ENCODE measurements at regions not wholly inside any gene's neighbourhood (a gene's known extent, or its start where the extent isn't known, plus 50 kb on each side); places are given as distances from the start of the nearest gene placed in this dataset.

DNA sequence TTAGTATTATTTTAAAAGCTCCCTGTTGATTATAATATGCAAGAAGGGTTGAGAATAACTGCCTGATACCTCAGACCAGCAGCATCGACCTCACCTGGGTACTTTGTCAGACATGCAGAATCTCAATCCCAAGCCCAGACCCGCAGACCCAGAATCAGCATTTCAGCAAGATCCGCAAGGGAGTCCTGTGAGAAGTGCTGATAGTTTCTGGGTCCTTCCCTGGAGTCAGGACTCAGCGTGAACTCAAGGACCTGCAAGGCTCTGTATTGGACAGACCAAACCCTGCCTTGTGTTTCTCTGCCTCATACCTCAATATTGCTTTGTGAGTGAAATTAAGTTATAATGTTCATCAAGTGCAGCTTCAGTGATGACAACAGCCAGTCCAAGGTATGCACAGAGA lies 149.5 kb upstream of the NPY start:
- in situ Hi-C loops (cut with HindIII; ENCODE audit: low sequenced_read_pairs): no loop called here
- DNase-seq (ENCODE audit: low read depth, low spot score): no peak
- no peak overlapping the region for H3K4me3 ChIP-seq (ENCODE audit: low read depth, low read length)
- no peak for TF ChIP-seq CTCF (IDR thresholded peaks at IDR 0.05; ENCODE audit: low read depth, low read length)

DNA sequence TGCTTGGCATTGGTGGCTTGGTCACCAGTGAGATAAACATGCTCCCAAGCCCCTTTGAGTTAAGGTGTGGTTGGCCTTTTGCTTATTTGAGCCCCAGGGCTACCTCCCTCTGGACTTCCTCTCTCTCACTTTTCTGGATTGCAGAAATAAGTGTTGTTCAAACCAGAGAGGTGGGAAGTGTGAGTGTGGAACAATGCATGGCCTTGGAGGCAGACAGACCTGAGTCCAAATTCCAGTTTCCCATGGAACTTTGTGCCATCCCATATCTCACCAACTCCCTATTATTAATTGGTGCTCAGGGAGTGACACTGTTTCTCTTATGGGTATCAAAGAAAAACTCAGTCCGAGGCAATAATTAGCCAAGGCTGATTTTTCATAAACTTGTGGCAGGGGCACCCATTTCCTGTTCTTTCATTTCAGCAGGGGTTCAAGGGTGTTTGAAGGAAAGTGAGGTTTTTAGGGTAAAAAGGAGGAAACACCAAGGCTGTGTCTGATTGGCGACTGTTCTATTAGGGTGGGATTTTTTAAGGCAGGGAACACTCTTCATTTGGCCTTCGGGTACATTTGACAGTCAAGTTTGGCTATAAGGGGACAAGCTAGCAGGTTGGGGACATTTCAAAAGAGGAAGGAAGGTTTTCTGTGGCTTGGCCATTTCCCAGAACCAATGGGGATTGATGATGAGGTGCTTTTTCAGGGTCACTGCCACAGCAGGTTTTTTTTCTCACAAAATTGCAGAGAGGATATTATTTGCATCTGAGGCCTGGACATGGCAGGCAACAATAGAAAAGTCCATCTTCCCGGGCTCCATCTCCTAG lies 148.8 kb upstream of the NPY start:
- no peak for TF ChIP-seq CTCF (IDR thresholded peaks at IDR 0.05; ENCODE audit: low read depth, low read length)
- H3K4me3 ChIP-seq (ENCODE audit: low read depth, low read length): no peak overlapping the region
- no peak for DNase-seq (ENCODE audit: low read depth, low spot score)
- in situ Hi-C loops (cut with HindIII; ENCODE audit: low sequenced_read_pairs): no loop called here

DNA sequence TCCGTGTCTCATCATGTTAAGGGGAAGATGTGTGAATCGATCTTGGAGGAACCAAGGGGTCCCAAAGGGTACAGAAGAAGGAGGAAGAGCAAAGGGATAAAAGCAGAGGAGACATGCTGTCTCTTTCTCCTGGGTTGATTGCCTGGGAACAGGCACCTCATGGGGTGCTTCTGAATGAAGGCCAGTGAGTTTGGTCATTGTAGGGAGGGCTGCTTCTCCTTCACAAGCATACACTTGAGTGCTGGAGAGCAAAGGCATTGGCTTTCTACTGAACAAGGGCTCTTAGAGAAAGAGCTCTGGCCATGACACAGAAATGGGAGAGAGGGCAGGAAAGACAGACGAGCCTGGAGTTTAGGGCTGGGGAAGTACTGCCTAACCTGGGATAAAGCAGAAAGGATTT lies 146.7 kb upstream of the NPY start:
- DNase-seq (ENCODE audit: low read depth, low spot score): no peak
- no peak for TF ChIP-seq CTCF (IDR thresholded peaks at IDR 0.05; ENCODE audit: low read depth, low read length)
- H3K4me3 ChIP-seq (ENCODE audit: low read depth, low read length): no peak overlapping the region
- in situ Hi-C loops (cut with HindIII; ENCODE audit: low sequenced_read_pairs): no loop called here

GRCh38 chr7:24138343-24138742 lies 145.6 kb upstream of the NPY start:
- in situ Hi-C loops (cut with HindIII; ENCODE audit: low sequenced_read_pairs): no loop called here
- TF ChIP-seq CTCF (IDR thresholded peaks at IDR 0.05; ENCODE audit: low read depth, low read length): no peak
- no peak overlapping the region for H3K4me3 ChIP-seq (ENCODE audit: low read depth, low read length)
- DNase-seq (ENCODE audit: low read depth, low spot score): no peak

GRCh38 chr7:24140001-24140400 lies 144.0 kb upstream of the NPY start:
- in situ Hi-C loops (cut with HindIII; ENCODE audit: low sequenced_read_pairs): no loop called here
- no peak for DNase-seq (ENCODE audit: low read depth, low spot score)

GRCh38 chr7:24141874-24142509 lies 142.0 kb upstream of the NPY start:
- H3K4me3 ChIP-seq (ENCODE audit: low read depth, low read length): no peak overlapping the region
- in situ Hi-C loops (cut with HindIII; ENCODE audit: low sequenced_read_pairs): no loop called here
- no peak for DNase-seq (ENCODE audit: low read depth, low spot score)
- no peak for TF ChIP-seq CTCF (IDR thresholded peaks at IDR 0.05; ENCODE audit: low read depth, low read length)

More at GRCh38 chr7:24140001-24140400, 144.0 kb upstream of the NPY start:
- no peak for TF ChIP-seq CTCF (IDR thresholded peaks at IDR 0.05; ENCODE audit: low read depth, low read length)
- no peak overlapping the region for H3K4me3 ChIP-seq (ENCODE audit: low read depth, low read length)
